22Rv1 (cell line): ENCODE measurements at regions not wholly inside any gene's neighbourhood (a gene's known extent, or its start where the extent isn't known, plus 50 kb on each side); places are given as distances from the start of the nearest gene placed in this dataset.

Experiments used
- ZFX ChIP-seq: fragments of 450-650 bp; IDR thresholded peaks from 2 replicates; pipeline ENCODE4 v1.6.1; 2017; ENCODE audit warnings: antibody characterized with exemption, borderline replicate concordance
- TF ChIP-seq, protein P1 (sequence below): fragments of 450-650 bp; IDR thresholded peaks from 2 replicates; pipeline ENCODE4 v1.5.1; 2017; ENCODE audit warnings: mild to moderate bottlenecking

DNA sequence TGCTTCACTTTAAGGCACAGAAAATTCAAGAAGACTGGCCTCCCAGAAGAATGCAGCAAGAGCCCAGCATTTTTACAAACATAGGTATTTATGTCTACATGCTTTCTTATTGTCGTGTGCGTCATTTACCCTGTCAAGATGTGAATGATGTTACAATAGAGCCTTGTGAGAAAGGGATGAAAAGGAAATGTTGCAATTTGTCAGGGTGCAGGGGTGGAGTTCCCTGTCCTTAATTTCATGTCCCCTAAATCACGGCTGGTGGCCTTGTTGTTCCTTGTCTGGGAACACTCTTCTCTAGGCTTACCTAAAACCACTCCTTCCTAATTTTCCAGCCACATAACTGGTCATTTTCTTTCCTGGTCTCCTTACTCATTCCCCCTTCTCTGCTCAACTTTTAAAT, 194.2 kb downstream of the TXNL1 start:
- TF ChIP-seq, protein P1, sequence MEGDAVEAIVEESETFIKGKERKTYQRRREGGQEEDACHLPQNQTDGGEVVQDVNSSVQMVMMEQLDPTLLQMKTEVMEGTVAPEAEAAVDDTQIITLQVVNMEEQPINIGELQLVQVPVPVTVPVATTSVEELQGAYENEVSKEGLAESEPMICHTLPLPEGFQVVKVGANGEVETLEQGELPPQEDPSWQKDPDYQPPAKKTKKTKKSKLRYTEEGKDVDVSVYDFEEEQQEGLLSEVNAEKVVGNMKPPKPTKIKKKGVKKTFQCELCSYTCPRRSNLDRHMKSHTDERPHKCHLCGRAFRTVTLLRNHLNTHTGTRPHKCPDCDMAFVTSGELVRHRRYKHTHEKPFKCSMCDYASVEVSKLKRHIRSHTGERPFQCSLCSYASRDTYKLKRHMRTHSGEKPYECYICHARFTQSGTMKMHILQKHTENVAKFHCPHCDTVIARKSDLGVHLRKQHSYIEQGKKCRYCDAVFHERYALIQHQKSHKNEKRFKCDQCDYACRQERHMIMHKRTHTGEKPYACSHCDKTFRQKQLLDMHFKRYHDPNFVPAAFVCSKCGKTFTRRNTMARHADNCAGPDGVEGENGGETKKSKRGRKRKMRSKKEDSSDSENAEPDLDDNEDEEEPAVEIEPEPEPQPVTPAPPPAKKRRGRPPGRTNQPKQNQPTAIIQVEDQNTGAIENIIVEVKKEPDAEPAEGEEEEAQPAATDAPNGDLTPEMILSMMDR, result no peak
- no peak for TF ChIP-seq ZFX
